ENCODE measurements at regions not wholly inside any gene's neighbourhood (a gene's known extent, or its start where the extent isn't known, plus 50 kb on each side); places are given as distances from the start of the nearest gene placed in this dataset.

- TF ChIP-seq CTCF (IDR thresholded peaks at IDR 0.05) (no peak), POLR2A (IDR thresholded peaks at IDR 0.05) (no peak)
Measured at GRCh38 chr12:92028441-92028709, 117.3 kb downstream of the BTG1 start.
